ENCODE measurements at regions not wholly inside any gene's neighbourhood (a gene's known extent, or its start where the extent isn't known, plus 50 kb on each side); places are given as distances from the start of the nearest gene placed in this dataset.

DNA sequence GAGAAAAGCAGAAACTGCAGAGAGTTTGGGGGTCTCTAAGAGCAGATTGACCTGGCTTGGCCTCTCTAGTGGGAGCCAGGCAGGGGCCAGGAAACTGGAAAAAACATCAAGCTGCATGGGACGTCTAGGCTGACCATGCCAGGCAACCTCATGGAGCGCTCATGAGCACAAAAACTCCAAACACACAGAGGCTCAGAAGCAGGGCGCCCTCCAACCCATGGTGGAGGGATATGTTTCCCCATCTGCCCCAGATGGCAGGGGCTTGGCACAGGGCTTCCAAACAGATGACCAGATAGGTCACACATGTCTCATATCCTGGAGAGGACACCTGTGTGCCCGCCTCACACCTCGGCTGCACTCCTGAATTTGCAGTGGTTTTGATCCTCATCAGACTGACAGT lies 879.0 kb downstream of the UQCRFS1 start:
- Mint-ChIP-seq H3K36me3 (ENCODE audit: low read depth) (no peaks in the 10 kb centered on the region), H3K4me1 (ENCODE audit: low read depth) (no peaks in the 10 kb centered on the region), H3K27ac (no peak overlapping the region), H3K4me3 (no peak overlapping the region), H3K9me3 (peaks cover 5% of the 10 kb centered on the region), H3K27me3 (no peaks in the 10 kb centered on the region)
- no peak for TF ChIP-seq CTCF (IDR thresholded peaks at IDR 0.05)
- DNase-seq (no peak), ATAC-seq (no peak)
- CTCF ChIA-PET: no interaction called here
- intact Hi-C loops (cut with micrococcal nuclease): no loop called here
- POLR2A ChIA-PET: no interaction called here

- CTCF ChIA-PET: no interaction called here
- no peaks in the 10 kb centered on the region for H3K27me3 Mint-ChIP-seq
- POLR2A ChIA-PET: no interaction called here
- ATAC-seq (no peak), DNase-seq (no peak)
- intact Hi-C loops (cut with micrococcal nuclease): no loop called here
- H3K36me3 Mint-ChIP-seq (ENCODE audit: low read depth): no peaks in the 10 kb centered on the region
- no peaks in the 10 kb centered on the region for H3K4me1 Mint-ChIP-seq (ENCODE audit: low read depth)
- TF ChIP-seq CTCF (IDR thresholded peaks at IDR 0.05): no peak
- H3K4me3 Mint-ChIP-seq: no peak overlapping the region
- H3K9me3 Mint-ChIP-seq: peaks cover 2% of the 10 kb centered on the region
- H3K27ac Mint-ChIP-seq: no peak overlapping the region
Measured at GRCh38 chr19:28332886-28333285, 880.1 kb downstream of the UQCRFS1 start.

- peaks cover 1% of the 10 kb centered on the region for H3K9me3 Mint-ChIP-seq
- no peaks in the 10 kb centered on the region for H3K36me3 Mint-ChIP-seq (ENCODE audit: low read depth)
- H3K27ac Mint-ChIP-seq: no peak overlapping the region
- no peaks in the 10 kb centered on the region for H3K4me1 Mint-ChIP-seq (ENCODE audit: low read depth)
- ChIA-PET CTCF (no interaction called here), POLR2A (no interaction called here)
- H3K27me3 Mint-ChIP-seq: no peaks in the 10 kb centered on the region
- no peak for DNase-seq
- no peak overlapping the region for H3K4me3 Mint-ChIP-seq
- ATAC-seq: no peak
- intact Hi-C loops (cut with micrococcal nuclease): no loop called here
- TF ChIP-seq CTCF (IDR thresholded peaks at IDR 0.05): no peak
Measured at GRCh38 chr19:28332351-28332750, 880.6 kb downstream of the UQCRFS1 start.

GRCh38 chr19:28331596-28331995 lies 881.4 kb downstream of the UQCRFS1 start:
- no peak for ATAC-seq
- ChIA-PET POLR2A (interaction anchor here (0.8 kb wide), 1 partner anchor 538 kb away, joined by 3 read pairs; no protein-coding TSS in a partner anchor), CTCF (no interaction called here)
- intact Hi-C loops (cut with micrococcal nuclease): no loop called here
- Mint-ChIP-seq H3K36me3 (ENCODE audit: low read depth) (no peaks in the 10 kb centered on the region), H3K4me3 (no peak overlapping the region), H3K4me1 (ENCODE audit: low read depth) (no peaks in the 10 kb centered on the region), H3K27ac (no peak overlapping the region), H3K9me3 (peaks cover 1% of the 10 kb centered on the region), H3K27me3 (no peaks in the 10 kb centered on the region)
- no peak for TF ChIP-seq CTCF (IDR thresholded peaks at IDR 0.05)
- no peak for DNase-seq

DNA sequence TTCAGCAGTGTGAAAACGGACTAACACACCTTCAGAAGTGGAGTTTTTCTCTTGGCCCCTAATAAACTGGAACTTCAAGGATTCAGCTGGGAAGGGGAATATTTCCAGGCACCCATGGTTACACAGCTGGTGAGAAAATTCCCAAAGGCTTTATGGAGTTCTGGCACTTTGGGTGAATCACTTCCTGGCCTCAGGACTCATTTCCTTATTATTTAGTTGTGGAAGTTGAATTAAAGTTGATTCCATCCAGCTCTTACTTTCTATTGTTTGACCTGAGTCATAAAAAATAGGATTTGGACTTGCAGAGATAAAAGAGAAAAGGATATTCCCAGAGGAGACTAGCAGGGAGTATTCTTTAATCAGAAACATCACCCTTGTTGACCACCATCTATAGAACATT lies 882.1 kb downstream of the UQCRFS1 start:
- CTCF ChIA-PET: no interaction called here
- no peaks in the 10 kb centered on the region for H3K4me1 Mint-ChIP-seq (ENCODE audit: low read depth)

More for the DNA sequence above, 882.1 kb downstream of the UQCRFS1 start:
- Mint-ChIP-seq H3K9me3 (peaks cover 1% of the 10 kb centered on the region), H3K4me3 (no peak overlapping the region), H3K36me3 (ENCODE audit: low read depth) (no peaks in the 10 kb centered on the region), H3K27ac (no peak overlapping the region), H3K27me3 (no peaks in the 10 kb centered on the region)
- DNase-seq (no peak), ATAC-seq (no peak)
- POLR2A ChIA-PET: interaction anchor here (0.8 kb wide), 1 partner anchor 538 kb away, joined by 3 read pairs; no protein-coding TSS in a partner anchor
- intact Hi-C loops (cut with micrococcal nuclease): no loop called here
- no peak for TF ChIP-seq CTCF (IDR thresholded peaks at IDR 0.05)

Data from activated CD8-positive, alpha-beta T cell treated with anti-CD3 and anti-CD28 coated beads for 36 hours (primary cell).